ENCODE measurements at regions not wholly inside any gene's neighbourhood (a gene's known extent, or its start where the extent isn't known, plus 50 kb on each side); places are given as distances from the start of the nearest gene placed in this dataset.

GRCh38 chr5:100421360-100421759 lies 113.8 kb upstream of the FAM174A start (continued):
- TF ChIP-seq ATF6 (CRISPR knock-in tag; IDR thresholded peaks at IDR 0.05) = no peak
- no peak for TF ChIP-seq NR2C2 (CRISPR knock-in tag; IDR thresholded peaks at IDR 0.05)
- TF ChIP-seq KAT7 (CRISPR knock-in tag; IDR thresholded peaks at IDR 0.05; ENCODE audit: borderline replicate concordance) = no peak

GRCh38 chr5:100418231-100418630 lies 116.9 kb upstream of the FAM174A start:
- H3K4me3 Mint-ChIP-seq = no peak overlapping the region
- CTCF ChIA-PET = no interaction called here

More at GRCh38 chr5:100418231-100418630, 116.9 kb upstream of the FAM174A start:
- POLR2A ChIA-PET = no interaction called here
- DNase-seq (ENCODE audit: low spot score) = no peak
- TF ChIP-seq CTCF (IDR thresholded peaks at IDR 0.05) = no peak
- no peak for TF ChIP-seq NFATC4 (CRISPR knock-in tag; IDR thresholded peaks at IDR 0.05)
- TF ChIP-seq NR3C1 (CRISPR knock-in tag; conservative IDR thresholded peaks at IDR 0.05; ENCODE audit: low read depth) = no peak
- no peak for TF ChIP-seq SP1 (CRISPR knock-in tag; conservative IDR thresholded peaks at IDR 0.05)
- no peak for TF ChIP-seq AR (CRISPR knock-in tag; IDR thresholded peaks at IDR 0.05)
- no peak for TF ChIP-seq AFF4 (CRISPR knock-in tag; IDR thresholded peaks at IDR 0.05; ENCODE audit: borderline replicate concordance)
- TF ChIP-seq MYBL2 (CRISPR knock-in tag; IDR thresholded peaks at IDR 0.05) = no peak
- TF ChIP-seq E2F1 (CRISPR knock-in tag; IDR thresholded peaks at IDR 0.05) = no peak
- no peak for TF ChIP-seq FOXK1 (CRISPR knock-in tag; IDR thresholded peaks at IDR 0.05)
- TF ChIP-seq IRF1 (CRISPR knock-in tag; IDR thresholded peaks at IDR 0.05) = no peak
- no peak for TF ChIP-seq ATF3 (CRISPR knock-in tag; conservative IDR thresholded peaks at IDR 0.05)
- Mint-ChIP-seq H3K27me3 (ENCODE audit: low read depth) (no peaks in the 10 kb centered on the region), H3K27ac (no peak overlapping the region), H3K36me3 (peaks cover 2% of the 10 kb centered on the region; the same call in 1 of the 2 replicates), H3K9me3 (peaks cover 13% of the 10 kb centered on the region), H3K4me1 (no peaks in the 10 kb centered on the region)
- no peak for ATAC-seq

Data from WTC11 (cell line).